ENCODE measurements at regions not wholly inside any gene's neighbourhood (a gene's known extent, or its start where the extent isn't known, plus 50 kb on each side); places are given as distances from the start of the nearest gene placed in this dataset.

GRCh38 chr4:114193624-114194399, 214.4 kb upstream of the ARSJ start:
- no peak for TF ChIP-seq POLR2A (IDR thresholded peaks at IDR 0.05)
- TF ChIP-seq CTCF (IDR thresholded peaks at IDR 0.05), result no peak
